Coronary artery (tissue), 2 donors: ENCODE measurements at regions not wholly inside any gene's neighbourhood (a gene's known extent, or its start where the extent isn't known, plus 50 kb on each side); places are given as distances from the start of the nearest gene placed in this dataset.
A peak's percentile ranks its signal among the peaks of the same experiment; 100 is the strongest.

Source experiments
- DNase-seq: peaks from one replicate; pipeline ENCODE4 v3.0.0-alpha.2; 2017; ENCODE audit warnings: low spot score
- H3K27ac ChIP-seq, 2 donors: fragments of 200-600 bp; sonication (generic); one replicate each; pipeline ENCODE4 v1.5.1; 2016 to 2019
- H3K4me3 ChIP-seq: fragments of 200-600 bp; sonication (generic); 2 replicates; pipeline ENCODE4 v1.5.1; 2016; ENCODE audit warnings: mild to moderate bottlenecking, moderate library complexity
- CTCF ChIP-seq: fragments of 200-600 bp; sonication (generic); IDR thresholded peaks from one replicate; pipeline ENCODE4 v1.5.1; 2019; ENCODE audit warnings: antibody characterized with exemption

- no peak for DNase-seq
- no peak for TF ChIP-seq CTCF
- H3K4me3 ChIP-seq, result no peak overlapping the region
- no peak overlapping the region for H3K27ac ChIP-seq
Observed at GRCh38 chr10:71141528-71141927, 70.8 kb upstream of the UNC5B start.

GRCh38 chr10:71143170-71143569, 69.2 kb upstream of the UNC5B start:
- peak; percentile 63 for DNase-seq
- H3K4me3 ChIP-seq, result no peak overlapping the region
- H3K27ac ChIP-seq, result peak overlapping the region; percentile 17 to 70
- TF ChIP-seq CTCF, result no peak

- TF ChIP-seq CTCF, result no peak
- DNase-seq, result peak; percentile 72
- peak overlapping the region; percentile 17 to 70 for H3K27ac ChIP-seq
Observed at GRCh38 chr10:71143610-71144009, 68.8 kb upstream of the UNC5B start.

GRCh38 chr10:71144824-71145223, 67.5 kb upstream of the UNC5B start:
- Histone ChIP-seq H3K4me3 (no peak overlapping the region), H3K27ac (no peak overlapping the region)
- TF ChIP-seq CTCF, result no peak
- DNase-seq, result no peak

More at GRCh38 chr10:71143610-71144009, 68.8 kb upstream of the UNC5B start:
- H3K4me3 ChIP-seq, result no peak overlapping the region

GRCh38 chr10:71145352-71145945, 66.9 kb upstream of the UNC5B start:
- no peak for TF ChIP-seq CTCF
- H3K4me3 ChIP-seq, result no peak overlapping the region
- no peak overlapping the region for H3K27ac ChIP-seq
- peak; percentile 54 for DNase-seq

GRCh38 chr10:71150796-71151195, 61.6 kb upstream of the UNC5B start:
- TF ChIP-seq CTCF, result no peak
- Histone ChIP-seq H3K4me3 (no peak overlapping the region), H3K27ac (no peak overlapping the region)
- DNase-seq, result no peak

GRCh38 chr10:71152043-71152442, 60.3 kb upstream of the UNC5B start:
- Histone ChIP-seq H3K27ac (no peak overlapping the region), H3K4me3 (no peak overlapping the region)
- no peak for TF ChIP-seq CTCF
- no peak for DNase-seq
